GM18873 (cell line): ENCODE measurements at regions not wholly inside any gene's neighbourhood (a gene's known extent, or its start where the extent isn't known, plus 50 kb on each side); places are given as distances from the start of the nearest gene placed in this dataset.
"Not testable (repeated sequence)": the region's sequence is repeated elsewhere in the genome, so short reads cannot be mapped to it uniquely, and the experiment has no call there.

Experiments
- ATAC-seq: cut with Tn5 transposase; IDR thresholded peaks from one replicate; pipeline ENCODE4 v1.9.1; 2021; ENCODE audit warnings: mild to moderate bottlenecking, moderate library complexity, moderate number of reproducible peaks; ENCODE audit not compliant: unreplicated experiment, low FRiP score

DNA sequence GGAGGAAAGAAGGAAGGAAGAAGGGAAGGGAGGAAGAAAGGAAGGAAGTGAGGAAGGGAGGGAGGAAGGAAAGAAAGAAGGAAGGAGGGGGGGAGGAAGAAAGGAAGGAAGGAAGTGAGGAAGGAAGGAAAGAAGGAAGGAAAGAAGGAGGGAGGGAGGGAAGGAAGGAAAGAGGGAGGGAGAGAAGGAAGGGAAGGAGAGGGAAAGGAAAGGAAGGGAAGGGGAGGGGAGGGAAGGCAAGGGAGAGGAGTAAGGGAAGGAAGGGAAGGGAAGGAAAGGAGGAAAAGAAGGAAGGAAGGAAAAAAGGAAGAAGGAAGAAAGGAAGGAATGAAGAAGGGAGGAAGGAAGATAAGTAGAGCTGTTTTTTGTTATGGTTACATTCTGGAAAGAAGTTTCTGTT is 141.2 kb downstream of the LRRC3B start:
- no peak for ATAC-seq

DNA sequence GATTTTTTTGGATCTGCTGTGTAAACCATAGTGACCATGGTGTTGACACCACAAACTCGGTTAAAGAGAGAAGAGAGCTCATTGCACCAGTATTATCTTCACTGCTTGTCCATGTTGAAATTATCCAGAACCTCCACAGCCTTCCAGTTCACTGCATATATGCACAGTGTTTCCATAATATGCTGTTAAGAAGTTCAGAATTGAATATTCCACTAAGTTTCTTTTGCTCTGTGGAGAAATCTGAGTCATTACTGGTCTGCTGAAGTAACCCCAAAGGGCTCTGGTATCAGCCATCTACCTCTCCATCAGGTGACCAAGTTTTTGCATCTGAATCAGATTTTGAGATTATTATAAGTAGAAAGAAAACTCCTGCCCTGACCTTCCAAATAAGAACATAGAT is 143.5 kb downstream of the LRRC3B start:
- ATAC-seq, result no peak

DNA sequence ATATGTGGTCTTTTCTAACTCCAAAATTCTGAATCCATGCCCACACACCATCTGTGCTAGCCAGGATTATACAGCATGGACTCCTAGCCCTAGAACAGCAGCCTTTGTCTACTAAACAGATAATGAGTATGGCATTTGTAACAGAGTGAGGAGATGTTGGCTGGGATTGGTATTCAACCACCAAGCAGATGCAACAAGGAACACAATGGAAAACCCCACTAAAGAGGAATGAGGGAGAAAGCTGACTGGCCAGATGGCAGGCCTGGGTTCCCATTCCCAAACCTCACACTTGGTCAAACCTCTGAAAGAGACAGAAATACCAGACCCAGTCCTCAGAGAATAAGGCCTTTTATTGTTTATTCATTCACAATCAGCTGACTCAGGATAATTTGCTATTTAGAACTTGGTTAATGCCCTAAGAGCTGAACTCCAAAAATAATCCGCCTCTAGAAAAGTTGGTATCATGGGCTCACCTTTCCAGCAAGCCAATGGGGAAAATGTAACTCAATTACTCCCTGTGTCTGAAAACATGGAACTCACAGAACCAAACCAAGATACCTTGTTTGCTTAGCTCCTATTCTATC is 145.6 kb downstream of the LRRC3B start:
- ATAC-seq, result no peak

DNA sequence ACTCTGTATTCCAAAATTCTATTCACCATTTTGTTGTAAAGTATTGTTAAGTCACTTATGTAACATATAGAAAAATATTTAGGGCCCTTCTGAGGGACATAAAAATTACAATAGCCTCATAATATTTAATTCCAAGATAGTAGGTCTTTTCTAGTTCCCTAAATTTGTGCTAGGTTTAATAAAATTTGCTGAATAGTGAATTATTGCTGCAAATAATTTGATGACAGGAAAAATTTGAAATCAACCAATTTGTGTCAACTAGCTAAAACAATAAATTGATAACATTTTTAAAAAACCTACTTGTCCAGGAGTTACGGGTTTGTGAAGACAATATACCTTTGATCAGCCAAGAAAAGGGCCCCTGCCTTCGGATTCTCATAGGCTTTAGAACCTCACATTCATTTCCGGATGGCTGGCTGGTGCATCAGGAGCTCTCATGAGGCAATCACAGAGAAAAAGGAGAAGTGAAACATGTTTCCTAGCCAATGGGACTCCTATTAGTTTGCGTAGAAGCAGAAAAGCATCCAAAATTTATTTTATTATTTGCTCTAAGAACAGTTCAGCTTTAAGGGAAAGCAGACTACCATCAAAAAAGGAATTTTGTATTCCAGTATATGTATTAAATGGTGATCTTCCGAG is 177.2 kb downstream of the LRRC3B start:
- ATAC-seq, result no peak

DNA sequence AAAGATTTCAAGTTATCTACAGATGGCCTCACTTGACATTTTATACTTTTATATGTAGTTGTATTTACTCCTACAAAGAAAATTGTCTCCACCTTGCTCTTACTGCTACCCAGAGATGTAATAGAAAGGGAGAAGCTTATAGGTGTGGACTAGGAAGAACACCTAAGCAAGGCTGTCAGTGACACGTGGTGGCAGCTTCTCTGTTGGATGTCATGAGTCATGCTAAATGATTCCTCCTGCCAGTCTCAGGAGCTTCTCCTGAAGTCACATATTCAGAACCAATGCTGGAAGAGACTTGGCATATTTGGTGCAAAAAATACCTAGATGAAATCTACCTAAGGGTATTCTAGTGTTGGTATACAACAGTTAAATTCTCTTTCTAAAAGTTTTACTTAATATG is 184.7 kb downstream of the LRRC3B start:
- ATAC-seq, result no peak

DNA sequence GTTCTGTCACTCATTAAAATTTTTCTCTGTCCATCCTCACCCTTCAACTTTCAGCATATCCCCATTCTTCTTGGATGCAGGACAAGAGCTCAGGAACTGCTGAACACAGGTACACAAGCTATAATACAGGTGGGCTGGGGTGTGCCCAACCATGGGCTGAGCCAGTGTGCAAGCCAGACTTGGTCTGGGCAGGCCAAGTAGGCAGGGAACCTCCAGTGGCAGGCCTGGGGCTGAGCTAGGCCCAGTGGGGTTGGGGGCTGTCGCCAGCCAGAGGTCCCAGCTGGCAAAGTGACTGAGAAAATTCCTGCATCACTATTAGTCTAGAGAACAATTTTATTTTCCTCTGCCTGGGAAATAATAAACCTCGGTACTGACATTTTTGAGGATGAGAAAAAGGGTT is 202.9 kb downstream of the LRRC3B start:
- no peak for ATAC-seq

DNA sequence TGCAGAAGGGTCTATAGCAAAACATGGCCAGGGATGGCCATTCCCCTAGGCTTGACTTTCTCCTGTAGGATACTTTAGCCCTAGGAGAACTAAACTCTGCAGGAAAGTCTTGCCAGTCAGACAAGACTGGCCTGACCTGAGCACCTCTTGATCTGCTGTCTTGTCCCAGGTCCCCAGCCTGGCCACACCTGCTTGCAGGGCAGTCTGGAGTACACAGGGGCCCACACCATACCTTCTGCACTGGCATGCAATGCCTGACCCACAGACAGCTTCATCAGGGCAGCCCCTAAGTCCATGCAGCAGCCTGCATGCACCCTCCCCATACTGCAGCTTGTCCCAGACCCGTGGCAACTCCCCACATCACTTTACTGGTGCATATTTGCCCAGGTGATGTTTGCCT is 204.6 kb downstream of the LRRC3B start:
- no peak for ATAC-seq

DNA sequence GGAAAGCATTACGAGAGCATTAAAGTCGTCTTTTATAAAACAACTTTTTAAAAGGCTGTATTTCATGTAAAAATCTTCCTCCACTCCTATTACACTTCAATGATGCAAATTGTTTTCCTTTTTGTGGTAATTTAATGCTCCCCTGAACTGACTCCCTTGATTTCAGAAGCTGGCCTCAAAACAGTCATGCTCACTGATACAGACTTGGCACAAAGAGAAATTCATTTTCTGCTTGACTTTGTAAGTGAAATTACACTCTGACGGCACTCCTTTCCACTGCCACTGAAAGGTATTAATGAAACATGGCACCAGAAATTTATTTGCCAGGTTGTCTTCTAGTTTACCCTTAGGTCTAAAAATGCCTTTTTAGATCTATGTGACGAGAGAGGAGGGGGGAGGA is 215.5 kb downstream of the LRRC3B start:
- no peak for ATAC-seq

DNA sequence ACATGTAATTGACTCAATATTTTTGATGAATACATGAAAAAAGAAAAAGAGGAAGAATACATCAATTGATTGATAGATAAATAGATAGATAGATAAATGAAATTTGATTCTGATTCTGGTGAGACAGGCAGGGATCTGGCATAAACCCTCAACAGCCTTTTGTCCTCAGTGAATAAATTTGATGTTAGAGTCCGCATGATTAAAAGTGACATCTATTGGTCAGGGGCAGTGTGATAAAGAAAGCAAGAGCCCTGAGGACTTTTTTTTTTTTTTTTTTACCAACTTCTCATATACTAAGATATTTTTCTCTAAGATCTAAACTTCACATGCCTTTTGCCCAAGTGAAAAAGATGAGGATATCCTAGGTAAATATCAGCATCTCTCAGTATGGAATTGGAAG is 216.4 kb downstream of the LRRC3B start:
- no peak for ATAC-seq

DNA sequence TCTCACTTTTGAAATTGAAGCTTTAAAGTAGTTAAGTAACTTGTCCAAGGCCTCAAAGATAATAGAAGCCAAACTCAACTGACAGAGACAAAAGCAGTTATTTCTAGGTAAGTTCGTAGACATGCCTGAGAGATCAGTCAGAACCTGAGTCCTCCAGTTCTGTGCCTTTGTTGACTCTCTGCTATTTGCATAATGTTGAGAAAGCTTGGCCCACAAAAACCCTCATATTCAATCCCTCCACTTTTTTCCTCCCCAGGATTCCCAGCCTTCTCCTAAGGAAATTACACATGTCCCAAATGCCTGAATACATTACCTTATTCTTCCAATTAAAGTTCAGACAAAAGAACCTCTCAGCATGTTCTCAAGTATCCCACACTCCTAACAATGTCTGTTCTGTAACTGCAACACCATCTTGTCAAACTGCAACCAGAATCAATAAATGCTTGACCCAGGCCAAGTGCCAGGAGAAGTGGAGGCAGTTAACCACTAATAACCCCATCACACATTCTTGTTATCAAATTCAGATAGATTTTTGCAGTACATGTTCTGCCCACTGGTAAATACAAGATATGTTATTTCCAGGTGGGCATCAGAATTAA is 217.8 kb downstream of the LRRC3B start:
- ATAC-seq, result no peak

DNA sequence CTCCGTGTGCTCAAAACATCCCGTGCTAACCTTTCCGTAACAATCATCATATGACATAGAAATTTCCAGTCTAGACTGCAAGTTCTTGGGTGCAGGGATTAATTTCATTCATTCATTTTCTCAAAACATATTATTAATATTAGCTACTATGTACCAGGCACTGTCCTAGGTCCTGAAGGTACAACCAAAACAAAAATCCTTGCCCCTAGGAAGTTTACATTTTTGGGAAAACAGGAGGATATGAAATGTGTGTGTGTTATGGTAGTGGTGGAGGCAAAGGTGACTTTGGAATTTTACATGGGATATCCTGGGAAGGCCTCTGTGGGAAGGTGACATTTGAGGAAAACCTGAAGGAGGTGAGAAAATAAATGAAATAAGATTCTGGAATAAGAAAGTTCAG is 222.6 kb downstream of the LRRC3B start:
- ATAC-seq, result no peak

DNA sequence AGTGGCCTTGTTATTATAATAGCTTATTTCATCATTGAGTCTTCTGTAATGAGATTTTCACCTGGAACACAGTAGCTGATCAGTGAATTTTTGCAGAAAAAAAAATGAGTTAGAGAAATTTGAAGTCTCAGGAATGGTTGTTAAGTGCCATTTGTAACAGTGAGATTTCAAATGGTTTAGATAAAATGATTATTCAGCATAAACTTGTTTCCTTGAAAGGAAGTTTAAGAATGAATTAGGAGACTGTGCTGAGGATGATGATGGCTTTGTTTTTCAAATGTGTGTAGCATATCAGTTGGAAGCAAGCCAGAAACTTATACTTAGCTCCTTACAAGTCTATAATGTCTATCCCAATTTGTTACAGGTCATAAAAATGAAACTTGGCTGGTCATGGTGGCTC is 225.1 kb downstream of the LRRC3B start:
- no peak for ATAC-seq

DNA sequence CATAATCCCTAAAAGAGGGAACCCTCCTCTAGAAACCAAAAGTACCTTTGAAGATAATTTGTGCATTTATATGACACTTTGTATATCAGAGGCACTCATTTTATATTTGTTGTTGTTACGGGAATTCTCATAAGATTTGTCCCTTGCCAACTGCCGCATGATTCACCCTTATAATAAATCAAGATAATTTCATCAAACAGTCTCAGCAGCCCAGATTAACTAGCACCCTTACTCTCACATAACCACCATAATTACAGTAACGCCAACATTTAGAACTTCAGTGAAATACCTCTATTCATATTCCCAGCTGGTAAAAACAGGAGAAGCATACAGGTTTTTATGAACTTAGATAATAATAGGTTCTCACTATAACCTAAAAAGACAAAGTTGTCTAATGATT is 271.9 kb downstream of the LRRC3B start:
- no peak for ATAC-seq

DNA sequence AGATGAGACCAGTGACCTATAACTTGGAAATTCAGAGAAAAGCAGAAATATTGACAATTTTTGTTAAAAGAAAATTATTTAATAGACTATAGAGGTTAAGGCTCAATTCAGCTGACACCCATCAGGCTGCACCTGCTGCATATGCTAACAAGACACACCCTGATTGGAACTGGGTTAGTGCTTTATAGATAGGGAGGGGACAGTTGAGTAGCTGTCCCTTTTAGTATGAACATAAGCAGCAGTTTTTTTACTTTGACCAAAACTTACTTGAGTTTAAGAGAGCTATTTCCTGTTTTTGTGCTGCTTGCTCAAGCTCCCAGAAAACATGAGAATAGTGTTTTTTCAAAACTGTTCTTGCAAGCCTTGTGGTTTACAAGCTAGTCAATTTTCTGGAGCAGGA is 292.6 kb downstream of the LRRC3B start:
- ATAC-seq, result no peak

DNA sequence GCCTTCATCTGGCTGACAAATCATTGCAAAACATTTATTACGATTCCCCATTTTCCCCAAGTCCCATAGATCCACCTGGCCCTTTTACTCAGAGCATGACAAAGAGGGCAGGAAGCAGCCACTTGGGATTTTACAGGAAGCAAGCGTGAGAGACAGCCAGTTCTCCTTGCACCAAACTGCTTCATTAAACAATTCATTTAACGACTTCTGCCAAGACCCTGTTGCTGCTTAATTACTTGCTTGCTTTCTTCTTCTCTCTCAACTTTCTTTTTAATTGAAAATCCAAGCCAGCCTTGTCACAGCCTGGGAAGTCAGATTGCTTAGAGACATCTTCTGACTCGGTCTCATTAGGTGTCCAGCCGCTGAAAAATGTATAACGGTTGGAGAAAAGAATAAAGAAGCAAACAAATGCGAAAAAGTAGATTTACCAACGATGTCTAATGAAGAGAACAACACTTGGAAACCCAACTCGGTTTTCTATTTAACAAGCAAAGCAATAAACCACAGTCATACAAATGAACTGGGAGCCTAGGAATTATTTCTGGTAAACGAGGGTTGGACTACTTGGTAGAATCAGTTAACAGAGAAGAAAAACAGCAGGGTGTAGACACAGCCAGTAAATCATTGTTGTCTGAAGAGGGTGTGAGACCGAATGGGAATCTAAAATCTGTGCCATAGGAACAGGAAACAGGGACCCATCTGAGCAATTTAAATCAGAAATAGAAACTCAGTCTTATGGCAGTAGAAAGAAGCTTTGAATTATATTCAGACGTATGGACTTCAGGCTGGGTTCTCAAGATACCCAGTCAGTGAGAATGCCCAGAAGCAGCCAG is 298.3 kb downstream of the LRRC3B start:
- no peak for ATAC-seq

DNA sequence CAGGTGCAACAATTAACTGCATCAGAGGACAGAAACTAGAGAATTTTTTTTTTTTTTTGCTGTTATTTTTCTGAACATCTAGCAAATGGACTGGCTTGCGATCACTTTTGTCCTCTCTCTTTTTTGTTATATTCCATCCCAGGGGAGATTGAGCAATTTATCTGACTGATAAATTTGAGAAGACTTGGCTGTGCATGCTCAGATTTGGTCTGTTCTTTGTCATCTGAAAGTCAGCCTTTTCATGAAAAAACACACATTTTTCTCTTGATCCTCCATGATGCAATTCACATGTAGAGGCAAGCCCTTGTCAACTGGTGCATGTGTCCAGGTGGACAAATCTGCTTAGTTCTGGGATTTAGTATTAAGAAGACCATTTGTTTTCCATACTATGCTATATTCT is 309.3 kb downstream of the LRRC3B start:
- ATAC-seq, result no peak

DNA sequence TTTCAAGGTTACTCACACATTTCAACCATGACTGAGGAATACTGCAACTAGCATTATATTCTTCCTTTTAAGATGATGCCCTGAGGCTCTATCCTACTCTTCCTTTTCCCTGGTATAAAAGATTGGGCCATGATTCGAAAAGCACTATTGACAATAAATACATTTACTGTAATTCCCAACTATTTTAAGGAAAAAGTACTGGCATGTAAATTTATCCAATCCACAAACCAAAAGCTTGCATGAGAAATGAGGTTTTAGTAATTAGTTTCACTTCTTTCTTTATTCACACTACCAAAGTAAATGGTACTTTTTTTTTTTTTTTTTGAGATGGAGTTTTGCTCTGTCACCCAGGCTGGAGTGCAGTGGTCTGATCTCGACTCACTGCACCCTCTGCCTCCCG is 310.2 kb downstream of the LRRC3B start:
- ATAC-seq, result no peak

DNA sequence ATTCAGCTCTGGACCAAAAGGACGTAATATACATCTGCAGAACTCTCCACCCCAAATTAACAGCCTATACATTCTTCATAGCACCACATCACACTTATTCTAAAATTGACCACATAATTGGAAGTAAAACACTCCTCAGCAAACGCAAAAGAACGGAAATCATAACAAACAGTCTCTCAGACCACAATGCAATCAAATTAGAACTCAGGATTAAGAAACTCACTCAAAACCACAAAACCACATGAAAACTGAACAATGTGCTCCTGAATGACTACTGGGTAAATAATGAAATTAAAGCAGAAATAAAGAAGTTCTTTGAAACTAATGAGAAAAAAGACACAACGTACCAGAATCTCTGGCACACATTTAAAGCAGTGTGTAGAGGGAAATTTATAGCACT is 322.9 kb downstream of the LRRC3B start:
- not testable (repeated sequence) for ATAC-seq

DNA sequence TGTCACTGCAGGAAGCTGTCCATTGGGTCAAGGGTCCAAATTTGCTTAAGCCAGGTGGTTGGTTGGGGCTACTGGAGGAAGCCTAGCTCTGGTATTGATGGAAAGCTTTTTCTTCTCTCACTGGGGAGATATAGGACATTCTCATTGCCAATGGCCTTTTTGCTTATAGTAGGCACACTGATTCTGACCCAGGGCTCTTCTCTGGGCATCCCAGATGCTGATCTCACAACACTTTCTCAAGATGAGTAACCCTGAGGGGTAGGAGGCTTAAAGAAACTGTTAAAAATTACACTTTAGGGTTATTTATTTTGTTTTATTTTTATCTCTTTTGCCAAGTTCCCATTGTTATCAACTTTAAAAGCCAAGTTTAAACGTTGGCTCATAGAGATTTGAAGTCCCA is 337.8 kb downstream of the LRRC3B start:
- ATAC-seq, result no peak

DNA sequence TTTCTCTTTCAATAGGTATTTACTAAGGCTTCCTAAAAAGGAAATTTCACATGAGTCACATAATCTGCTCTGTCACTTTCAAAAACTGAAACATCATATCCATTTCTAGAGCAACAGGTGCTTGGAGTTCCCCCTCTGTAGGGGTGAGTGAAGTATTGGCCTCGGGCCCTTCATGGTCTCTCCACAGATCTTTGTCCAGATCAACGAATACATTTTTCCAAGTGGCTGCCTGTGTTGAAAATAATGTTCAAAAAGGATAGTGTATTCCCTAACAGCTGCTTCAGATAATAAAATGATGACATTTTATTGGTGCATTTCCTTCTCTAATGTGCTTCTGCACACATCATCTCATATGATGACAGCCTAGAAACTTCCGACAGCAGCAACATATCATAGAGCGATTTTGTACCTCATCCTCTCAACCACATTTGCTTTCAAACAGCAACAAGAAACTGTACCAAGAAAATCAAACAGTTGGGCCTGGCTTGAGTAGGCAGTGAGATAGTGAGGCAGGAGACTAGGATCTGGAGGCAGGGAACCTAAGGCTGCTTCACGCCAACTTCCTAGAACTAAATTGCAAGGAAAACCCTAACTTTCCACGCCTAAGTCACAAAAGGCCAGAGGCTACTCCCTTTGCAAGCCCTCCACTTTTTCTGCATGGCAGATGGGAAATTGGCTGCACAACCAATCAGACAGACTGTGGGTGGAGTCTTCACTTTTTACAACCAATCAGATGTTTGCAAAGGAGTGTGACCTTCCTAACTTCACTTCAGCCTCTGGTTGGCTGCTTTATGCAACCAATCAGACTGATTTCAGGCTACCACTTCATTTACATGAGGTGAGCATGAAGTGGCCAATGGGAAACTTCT is 340.2 kb downstream of the LRRC3B start:
- peak; percentile 88 for ATAC-seq

DNA sequence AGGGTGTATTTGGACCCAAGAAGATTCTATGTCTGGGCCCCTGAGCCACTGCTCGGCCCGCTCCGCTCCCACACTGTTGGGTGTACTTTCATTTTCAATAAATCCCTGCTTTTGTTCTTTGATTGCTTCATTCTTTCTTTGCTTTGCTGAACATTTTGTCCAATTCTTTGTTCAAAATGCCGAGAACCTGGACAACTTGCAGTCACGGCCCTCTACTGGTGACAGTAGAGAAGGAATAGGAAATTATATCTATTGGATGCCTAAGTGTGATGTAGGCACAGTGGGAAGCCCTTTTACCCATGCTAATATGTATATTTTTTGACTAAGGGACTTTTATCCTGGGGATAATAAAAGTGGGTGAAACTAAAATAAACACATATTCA is 340.8 kb downstream of the LRRC3B start:
- no peak for ATAC-seq
